Neuronal stem cell (in vitro differentiated cells): ENCODE measurements at regions not wholly inside any gene's neighbourhood (a gene's known extent, or its start where the extent isn't known, plus 50 kb on each side); places are given as distances from the start of the nearest gene placed in this dataset.
"Not testable (repeated sequence)": the region's sequence is repeated elsewhere in the genome, so short reads cannot be mapped to it uniquely, and the experiment has no call there.

Experiments
- DNase-seq: peaks from one replicate; pipeline ENCODE4 v3.0.0-alpha.2; 2013; ENCODE audit warnings: low spot score
- H2AFZ ChIP-seq: one replicate; pipeline ENCODE4 v1.6.1; 2013; ENCODE audit warnings: mild to moderate bottlenecking, low read length, inconsistent platforms
- H2AK5ac ChIP-seq: 2 replicates; pipeline ENCODE4 v1.6.1; 2013; ENCODE audit warnings: low read depth, mild to moderate bottlenecking, inconsistent platforms, low read length, moderate library complexity, mixed read lengths
- H2BK120ac ChIP-seq: 2 replicates; pipeline ENCODE4 v1.6.1; 2013; ENCODE audit warnings: low read depth, mild to moderate bottlenecking, inconsistent platforms, low read length, moderate library complexity, mixed read lengths
- H2BK12ac ChIP-seq: one replicate; pipeline ENCODE4 v1.6.1; 2013; ENCODE audit warnings: low read length, inconsistent platforms
- H2BK15ac ChIP-seq: 2 replicates; pipeline ENCODE4 v1.6.1; 2013; ENCODE audit warnings: mild to moderate bottlenecking, low read length, inconsistent platforms, mixed read lengths
- H2BK5ac ChIP-seq: one replicate; pipeline ENCODE4 v1.6.1; 2013; ENCODE audit warnings: inconsistent platforms, mild to moderate bottlenecking, low read length, moderate library complexity
- H3K14ac ChIP-seq: one replicate; pipeline ENCODE4 v1.6.1; 2013; ENCODE audit warnings: low read length, inconsistent platforms
- H3K18ac ChIP-seq: 2 replicates; pipeline ENCODE4 v1.6.1; 2013; ENCODE audit warnings: low read length, inconsistent platforms
- H3K23ac ChIP-seq: 2 replicates; pipeline ENCODE4 v1.6.1; 2013; ENCODE audit warnings: low read depth, mild to moderate bottlenecking, mixed read lengths, low read length, inconsistent platforms; ENCODE audit not compliant: poor library complexity
- H3K27ac ChIP-seq: replicated peaks from 3 replicates; pipeline ENCODE4 v1.5.1; 2013; ENCODE audit warnings: low read length, inconsistent platforms
- H3K27me3 ChIP-seq, 3 experiments: 2 replicates each; pipeline ENCODE4 v1.6.1; 2013; ENCODE audit warnings: low read length in 3 of 3, mild to moderate bottlenecking in 2 of 3, inconsistent platforms in 1 of 3, low read depth in 1 of 3, mixed read lengths in 1 of 3, moderate library complexity in 1 of 3; ENCODE audit not compliant: control insufficient read depth in 3 of 3, insufficient read depth in 3 of 3
- H3K36me3 ChIP-seq, 2 donors: replicated peaks in 1 of 2; 2 replicates each; pipeline ENCODE4 v1.6.1; 2013; ENCODE audit warnings: low read length in 2 of 2; ENCODE audit not compliant: control insufficient read depth in 2 of 2, insufficient read depth in 2 of 2
- H3K4ac ChIP-seq: 2 replicates; pipeline ENCODE4 v1.6.1; 2013; ENCODE audit warnings: inconsistent platforms, mild to moderate bottlenecking, low read length, moderate library complexity
- H3K4me1 ChIP-seq, 2 donors: 1 replicate in 1 of 2; 2 replicates in 1 of 2; pipeline ENCODE4 v1.6.1; 2013; ENCODE audit warnings: low read length in 2 of 2, low read depth in 1 of 2; ENCODE audit not compliant: control insufficient read depth in 2 of 2, insufficient read depth in 1 of 2
- H3K4me2 ChIP-seq: one replicate; pipeline ENCODE4 v1.6.1; 2013; ENCODE audit warnings: mild to moderate bottlenecking, low read length, inconsistent platforms; ENCODE audit not compliant: insufficient read depth, poor library complexity, severe bottlenecking
- H3K4me3 ChIP-seq, 2 donors: 2 replicates each; pipeline ENCODE4 v1.5.1; 2013; ENCODE audit warnings: low read length in 2 of 2, mild to moderate bottlenecking in 2 of 2, inconsistent platforms in 1 of 2, moderate library complexity in 1 of 2
- H3K79me1 ChIP-seq: one replicate; pipeline ENCODE4 v1.6.1; 2013; ENCODE audit warnings: low read depth, mild to moderate bottlenecking, inconsistent platforms, low read length, moderate library complexity
- H3K9ac ChIP-seq: one replicate; pipeline ENCODE4 v1.6.1; 2013; ENCODE audit warnings: mild to moderate bottlenecking, low read depth, low read length, inconsistent platforms; ENCODE audit not compliant: poor library complexity
- H3K9me3 ChIP-seq, 2 donors: replicated peaks in 1 of 2; 2 replicates each; pipeline versions ENCODE3 to v1.6.1; 2013; ENCODE audit warnings: low read length in 2 of 2, mild to moderate bottlenecking in 2 of 2, inconsistent platforms in 1 of 2, low read depth in 1 of 2, mixed read lengths in 1 of 2, moderate library complexity in 1 of 2; ENCODE audit not compliant: control insufficient read depth in 2 of 2, insufficient read depth in 1 of 2
- H4K8ac ChIP-seq: one replicate; pipeline ENCODE4 v1.6.1; 2013; ENCODE audit warnings: low read depth, mild to moderate bottlenecking, inconsistent platforms, low read length, moderate library complexity
- H4K91ac ChIP-seq: one replicate; pipeline ENCODE4 v1.6.1; 2013; ENCODE audit warnings: low read length, low read depth, mild to moderate bottlenecking, inconsistent platforms; ENCODE audit not compliant: poor library complexity
- WGBS, 2 donors: extraction: QIAGEN DNeasy Blood & Tissue Kit; methylation state at CpG; one replicate each; pipeline ENCODE4 v1.1.7; 2013; ENCODE audit warnings: missing lambda C conversion rate in 2 of 2, mixed read lengths in 1 of 2; ENCODE audit not compliant: insufficient read length in 2 of 2, insufficient replicate concordance in 1 of 2; ENCODE audit errors: extremely low coverage in 2 of 2; 5-methylcytosine and 5-hydroxymethylcytosine counted together

GRCh38 chr1:30562559-30562958 is 160.8 kb downstream of the MATN1 start:
- Histone ChIP-seq H3K9me3 (no peaks in the 10 kb centered on the region), H4K8ac (no peak overlapping the region)

DNA sequence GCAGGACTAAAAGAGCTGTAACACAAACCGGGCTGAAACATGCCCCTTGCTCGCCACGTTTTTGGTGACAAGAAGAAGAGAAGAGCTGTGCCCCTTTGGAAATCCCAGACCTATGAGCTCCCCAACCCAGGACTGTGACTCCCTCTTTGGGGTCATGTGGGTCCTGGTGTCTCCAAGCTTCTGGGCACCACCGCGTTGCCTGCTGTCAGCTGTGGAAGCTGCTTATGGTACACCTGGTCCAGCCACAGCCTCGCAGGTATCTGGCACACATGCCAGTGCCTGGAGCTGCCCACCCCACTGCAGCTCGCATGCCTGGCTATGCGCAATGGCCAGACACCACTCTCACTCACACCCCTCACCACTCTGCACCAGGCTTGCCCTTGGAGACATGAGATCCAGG is 171.8 kb downstream of the MATN1 start:
- Histone ChIP-seq H3K14ac (no peak overlapping the region), H3K4me1 (no peaks in the 10 kb centered on the region), H4K8ac (no peak overlapping the region), H3K27me3 (no peaks in the 10 kb centered on the region), H2BK15ac (no peak overlapping the region), H3K4ac (no peak overlapping the region), H2BK120ac (no peak overlapping the region), H3K79me1 (no peaks in the 10 kb centered on the region), H3K9me3 (no peaks in the 10 kb centered on the region), H3K9ac (no peak overlapping the region), H3K27ac (no peak overlapping the region), H2AK5ac (no peak overlapping the region), H2BK12ac (no peak overlapping the region), H2BK5ac (no peak overlapping the region), H2AFZ (no peak overlapping the region), H4K91ac (no peak overlapping the region), H3K36me3 (no peaks in the 10 kb centered on the region), H3K4me2 (no peak overlapping the region), H3K18ac (no peak overlapping the region), H3K23ac (no peak overlapping the region), H3K4me3 (peak overlapping the region in 1 of 2 donors; percentile 59)
- DNase-seq, result no peak
- no CpG with 5 or more reads among the region's 8 CpGs for WGBS, 2 donors

More at GRCh38 chr1:30562559-30562958, 160.8 kb downstream of the MATN1 start:
- no peak overlapping the region for H3K4me2 ChIP-seq
- no peak overlapping the region for H2AFZ ChIP-seq
- H2BK15ac ChIP-seq, result no peak overlapping the region
- H3K23ac ChIP-seq, result no peak overlapping the region
- H3K27me3 ChIP-seq, result no peaks in the 10 kb centered on the region
- no peaks in the 10 kb centered on the region for H3K36me3 ChIP-seq
- H3K4me1 ChIP-seq, result no peaks in the 10 kb centered on the region
- no peak overlapping the region for H2BK12ac ChIP-seq
- no peaks in the 10 kb centered on the region for H3K79me1 ChIP-seq
- H2BK120ac ChIP-seq, result no peak overlapping the region
- no peak overlapping the region for H2AK5ac ChIP-seq
- H3K27ac ChIP-seq, result no peak overlapping the region
- no peak overlapping the region for H3K4ac ChIP-seq
- no peak overlapping the region for H3K18ac ChIP-seq
- no peak overlapping the region for H3K9ac ChIP-seq
- H3K14ac ChIP-seq, result no peak overlapping the region
- H2BK5ac ChIP-seq, result no peak overlapping the region
- H3K4me3 ChIP-seq, result no peak overlapping the region
- no peak for DNase-seq
- no peak overlapping the region for H4K91ac ChIP-seq

DNA sequence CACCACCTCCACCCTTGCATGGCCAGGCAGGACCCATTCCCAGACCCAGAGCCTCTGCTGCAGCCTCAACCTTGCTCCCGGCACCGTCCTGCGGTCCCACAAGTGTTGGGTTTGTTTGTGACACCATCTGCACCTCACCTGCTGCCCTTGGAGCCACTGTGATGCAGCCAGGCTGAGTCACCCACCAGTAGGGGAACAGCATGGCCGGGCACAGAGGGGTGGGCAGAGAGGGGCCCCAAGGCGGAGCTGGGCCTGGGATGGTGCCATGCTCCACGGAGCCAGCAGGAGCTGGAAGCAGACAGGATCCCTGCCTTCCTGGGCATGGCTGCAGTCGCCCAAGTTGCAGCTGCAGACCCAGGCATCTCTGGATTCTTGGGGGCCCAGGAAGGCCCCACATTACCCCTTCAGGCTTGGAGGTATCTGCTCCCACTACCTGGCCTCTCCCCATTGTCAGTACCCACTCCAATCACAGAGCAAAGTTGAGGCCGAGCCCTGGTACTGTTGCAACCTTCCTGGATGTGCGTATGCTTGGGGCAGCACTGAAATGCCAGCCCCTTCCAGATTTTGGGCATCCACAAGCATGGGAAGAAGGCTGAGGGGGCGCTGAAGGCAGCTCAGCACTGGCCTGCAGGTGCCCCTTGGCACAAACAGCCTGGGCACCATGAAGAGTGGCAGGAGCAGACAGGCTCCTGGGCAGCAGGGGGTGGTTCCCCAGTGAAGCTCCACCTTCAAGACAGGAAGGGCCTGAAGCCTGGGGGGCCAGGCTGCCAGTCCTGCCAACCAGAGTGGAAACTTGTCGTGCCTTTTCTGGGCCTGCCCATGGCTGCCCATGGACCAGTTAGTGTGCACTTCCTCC is 172.8 kb downstream of the MATN1 start:
- Histone ChIP-seq H3K79me1 (no peaks in the 10 kb centered on the region), H2BK15ac (no peak overlapping the region), H2BK120ac (no peak overlapping the region), H3K4me2 (no peak overlapping the region), H3K27me3 (no peaks in the 10 kb centered on the region), H3K4me1 (no peaks in the 10 kb centered on the region), H3K27ac (no peak overlapping the region), H3K36me3 (no peaks in the 10 kb centered on the region), H3K9ac (no peak overlapping the region), H3K4me3 (no peak overlapping the region), H3K14ac (no peak overlapping the region), H2AK5ac (no peak overlapping the region), H3K9me3 (no peaks in the 10 kb centered on the region), H3K23ac (peak overlapping the region; percentile 1), H2AFZ (no peak overlapping the region), H4K8ac (no peak overlapping the region), H3K18ac (peak overlapping the region; percentile 29), H2BK5ac (no peak overlapping the region), H4K91ac (no peak overlapping the region), H3K4ac (no peak overlapping the region), H2BK12ac (no peak overlapping the region)
- no CpG with 5 or more reads among the region's 11 CpGs for WGBS, 2 donors
- DNase-seq, result no peak

DNA sequence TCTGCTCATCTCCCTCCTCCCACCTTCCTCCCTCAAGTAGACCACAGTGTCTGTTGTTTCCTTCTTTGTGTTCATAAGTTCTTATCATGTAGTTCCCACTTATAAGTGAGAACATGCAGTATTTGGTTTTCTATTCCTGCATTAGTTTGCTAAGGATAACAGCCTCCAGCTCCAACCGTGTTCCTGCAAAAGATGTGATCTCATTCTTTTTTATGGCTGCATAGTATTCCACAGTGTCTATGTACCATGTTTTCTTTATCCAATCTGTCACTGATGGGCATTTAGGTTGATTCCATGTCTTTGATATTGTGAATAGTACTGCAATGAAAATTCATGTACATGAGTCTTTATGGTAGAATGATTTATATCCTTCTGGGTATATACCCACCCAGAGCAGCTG is 173.5 kb downstream of the MATN1 start:
- not testable (repeated sequence) for H4K8ac ChIP-seq, H3K4ac ChIP-seq, H3K79me1 ChIP-seq, H3K14ac ChIP-seq, H3K18ac ChIP-seq, H3K4me3 ChIP-seq, H3K9ac ChIP-seq, H3K9me3 ChIP-seq, H3K27me3 ChIP-seq, DNase-seq, H3K4me2 ChIP-seq, H3K36me3 ChIP-seq, H2BK5ac ChIP-seq, H3K4me1 ChIP-seq, H3K27ac ChIP-seq, H2BK15ac ChIP-seq, H4K91ac ChIP-seq, H2AFZ ChIP-seq, H2BK12ac ChIP-seq, H3K23ac ChIP-seq, H2BK120ac ChIP-seq, H2AK5ac ChIP-seq
- no CpG with 5 or more reads among the region's 1 CpG for WGBS, 2 donors
